NCI-H1105 (cell line): ENCODE measurements at regions not wholly inside any gene's neighbourhood (a gene's known extent, or its start where the extent isn't known, plus 50 kb on each side); places are given as distances from the start of the nearest gene placed in this dataset.
A peak's percentile ranks its signal among the peaks of the same experiment; 100 is the strongest.
"Not testable (repeated sequence)": the region's sequence is repeated elsewhere in the genome, so short reads cannot be mapped to it uniquely, and the experiment has no call there.

Experiments
- DNase-seq: peaks from one replicate; lab custom pipeline; 2025; lab: John Stamatoyannopoulos, UW

GRCh38 chr18:23311351-23312121 lies 141.6 kb upstream of the RIOK3 start:
- DNase-seq, result no peak

- no peak for DNase-seq
Observed at GRCh38 chr18:23313379-23313778, 139.7 kb upstream of the RIOK3 start.

- no peak for DNase-seq
Observed at GRCh38 chr18:23314672-23315071, 138.4 kb upstream of the RIOK3 start.

DNA sequence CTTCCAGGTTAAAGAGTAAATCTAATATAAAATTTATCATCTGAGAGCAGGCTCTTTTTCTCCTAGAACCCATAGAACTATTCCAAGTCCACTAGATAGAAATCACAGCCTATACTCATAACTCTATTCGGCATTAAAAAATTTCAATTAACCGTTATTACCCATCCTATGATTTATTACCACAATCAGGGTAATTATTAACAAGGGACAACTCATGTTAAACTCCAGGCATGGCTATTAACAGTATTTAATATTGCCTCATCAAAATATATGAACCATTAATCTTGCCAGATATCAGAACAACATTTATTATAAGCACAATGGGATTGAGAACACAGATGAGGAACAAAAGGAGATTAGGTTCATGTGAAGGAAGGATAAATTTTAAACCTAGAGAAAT lies 136.8 kb upstream of the RIOK3 start:
- no peak for DNase-seq

GRCh38 chr18:23316988-23317387 lies 136.1 kb upstream of the RIOK3 start:
- no peak for DNase-seq

GRCh38 chr18:23317975-23318675 lies 135.0 kb upstream of the RIOK3 start:
- no peak for DNase-seq

- no peak for DNase-seq
Observed at GRCh38 chr18:23320709-23321236, 132.3 kb upstream of the RIOK3 start.

DNA sequence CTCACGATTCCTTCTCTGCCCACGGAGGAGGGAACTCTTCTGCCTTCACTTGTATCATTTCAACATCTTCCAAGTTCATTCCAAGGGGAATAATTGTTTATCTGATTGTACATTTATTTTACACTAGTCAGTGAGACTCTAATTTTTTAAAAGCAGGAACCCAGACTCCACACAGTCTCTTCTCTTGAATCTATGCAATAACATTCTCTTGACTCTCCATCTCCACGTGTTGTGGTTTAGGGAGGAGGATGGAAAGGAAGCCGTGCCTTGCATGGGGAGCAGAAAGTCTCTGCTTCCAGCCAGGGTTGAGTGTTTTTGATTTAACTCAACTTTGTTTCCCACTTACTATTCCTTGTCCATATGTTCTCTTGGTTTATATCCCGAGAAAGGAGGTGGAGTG lies 131.1 kb upstream of the RIOK3 start:
- no peak for DNase-seq

DNA sequence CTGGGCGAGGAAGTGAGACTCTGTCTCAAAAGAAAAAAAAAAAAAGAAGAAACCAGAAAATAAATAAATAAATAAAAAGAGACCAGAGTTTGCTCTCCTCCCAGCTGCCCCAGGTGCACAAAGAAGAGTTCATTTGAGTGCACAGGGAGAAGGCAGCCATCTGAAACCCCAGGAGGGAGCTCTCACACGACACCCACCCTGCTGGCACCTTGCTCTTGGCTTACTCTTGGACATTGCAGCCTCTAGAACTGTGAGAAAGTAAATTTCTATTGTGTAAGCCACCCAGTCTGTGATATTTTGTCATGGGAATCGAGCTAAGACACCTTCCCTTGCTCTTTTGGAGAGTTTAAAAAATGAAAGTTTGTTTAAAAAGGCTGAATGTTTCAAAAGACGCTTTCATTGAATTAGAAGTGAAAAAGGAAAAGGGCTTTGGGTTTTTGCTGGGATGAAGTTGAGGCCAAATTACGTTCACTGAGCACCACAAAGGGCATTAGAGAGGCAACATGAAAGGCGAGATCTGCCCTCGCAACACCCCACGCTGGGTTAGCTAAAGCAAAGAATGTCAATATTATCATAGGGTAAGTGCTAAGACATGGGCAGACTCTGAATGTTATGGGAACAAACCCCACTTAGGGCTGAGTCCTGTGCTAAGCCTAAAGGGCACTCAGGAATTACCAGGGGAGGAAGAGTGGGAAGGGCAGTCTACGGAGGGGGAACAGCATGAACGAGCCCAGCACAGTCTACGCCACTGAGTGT lies 128.9 kb upstream of the RIOK3 start:
- no peak for DNase-seq

GRCh38 chr18:23324861-23325260 lies 128.2 kb upstream of the RIOK3 start:
- no peak for DNase-seq

DNA sequence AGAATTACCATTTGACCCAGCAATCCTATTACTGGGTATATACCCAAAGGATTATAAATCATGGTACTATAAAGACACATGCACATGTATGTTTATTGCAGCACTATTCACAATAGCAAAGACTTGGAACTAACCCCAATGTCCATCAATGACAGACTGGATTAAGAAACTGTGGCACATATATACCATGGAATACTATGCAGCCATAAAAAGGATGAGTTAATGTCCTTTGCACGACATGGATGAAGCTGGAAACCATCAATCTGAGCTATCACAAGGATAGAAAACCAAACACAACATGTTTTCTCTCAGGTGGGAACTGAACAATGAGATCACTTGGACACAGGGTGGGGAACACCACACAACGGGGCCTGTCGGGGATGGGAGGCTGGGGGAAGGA lies 123.4 kb upstream of the RIOK3 start:
- not testable (repeated sequence) for DNase-seq

GRCh38 chr18:23330423-23330822 lies 122.7 kb upstream of the RIOK3 start:
- no peak for DNase-seq

GRCh38 chr18:23331091-23331920 lies 121.8 kb upstream of the RIOK3 start:
- DNase-seq, result no peak

DNA sequence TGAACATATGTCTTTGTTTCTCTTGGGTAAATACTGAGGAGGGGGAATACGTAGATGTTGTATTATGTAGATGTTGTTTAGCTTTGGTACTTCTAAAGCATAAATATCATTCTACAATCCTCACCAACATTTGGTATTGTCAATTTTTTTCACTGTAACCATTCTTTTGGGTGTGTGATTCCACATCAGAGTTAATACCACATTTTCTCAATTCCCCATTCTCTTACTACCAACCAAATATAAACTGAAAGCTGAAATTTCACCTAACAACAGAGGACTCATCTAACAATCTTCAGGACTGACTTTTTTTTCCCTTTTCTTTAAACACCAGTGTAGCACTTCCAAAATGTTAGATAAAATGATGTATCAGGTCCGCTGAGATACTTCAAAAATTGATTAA lies 120.7 kb upstream of the RIOK3 start:
- no peak for DNase-seq

DNA sequence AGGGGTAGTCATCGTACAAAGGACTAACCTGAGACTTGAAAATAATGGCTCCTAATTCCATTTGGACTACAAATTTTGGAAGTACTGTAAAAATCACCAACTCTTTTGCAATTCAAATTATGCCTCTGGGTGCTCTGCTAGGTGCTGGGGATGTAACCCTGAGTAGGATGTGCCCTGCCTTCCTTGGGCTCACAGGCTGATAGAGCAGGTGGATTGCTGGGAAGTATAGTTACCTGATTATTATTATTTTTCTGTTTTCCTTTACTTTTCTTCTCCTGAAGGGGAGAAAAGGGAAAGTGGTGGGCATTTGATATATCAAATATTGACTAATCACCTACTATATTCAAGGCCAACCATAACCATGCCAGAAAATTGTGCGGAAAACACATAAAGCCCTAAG lies 119.3 kb upstream of the RIOK3 start:
- no peak for DNase-seq

DNA sequence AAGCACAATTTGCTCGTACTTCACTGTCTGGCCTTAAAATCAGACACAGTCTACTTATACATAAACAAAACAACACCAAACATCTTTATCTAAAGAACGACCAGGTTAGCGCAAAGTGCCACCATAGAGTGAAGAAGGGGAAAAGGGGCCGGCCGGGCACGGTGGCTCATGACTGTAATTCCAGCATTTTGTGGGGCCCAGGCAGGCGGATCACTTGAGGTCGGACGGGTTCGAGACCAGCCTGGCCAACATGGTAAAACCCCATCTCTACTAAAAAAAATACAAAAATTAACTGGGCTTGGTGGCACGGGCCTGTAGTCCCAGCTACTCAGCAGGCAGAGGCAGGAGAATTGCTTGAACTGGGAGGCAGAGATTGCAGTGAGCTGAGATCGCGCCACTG lies 118.5 kb upstream of the RIOK3 start:
- no peak for DNase-seq

- DNase-seq, result no peak
Observed at GRCh38 chr18:23336101-23336500, 117.0 kb upstream of the RIOK3 start.

- peak; percentile 74 for DNase-seq
Observed at GRCh38 chr18:23337599-23338444, 115.3 kb upstream of the RIOK3 start.

DNA sequence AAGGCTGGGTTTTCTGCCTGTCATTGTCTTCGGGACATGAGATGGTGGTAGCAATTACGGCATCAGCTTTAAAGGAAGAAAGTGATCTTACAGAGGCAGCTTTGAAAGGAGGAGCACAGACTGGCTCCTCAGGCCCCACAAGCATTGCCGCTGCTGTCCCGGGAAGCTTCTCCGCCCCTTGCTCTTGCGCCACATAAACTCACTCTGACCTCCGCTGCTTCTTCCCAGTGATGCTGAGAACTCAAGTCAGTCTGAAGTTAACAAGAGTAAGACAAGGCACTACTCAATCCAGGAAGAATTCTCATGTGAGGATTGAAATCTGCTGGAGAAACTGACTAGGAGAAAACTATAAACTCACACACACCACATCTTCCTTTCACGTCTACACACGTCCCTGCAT lies 112.4 kb upstream of the RIOK3 start:
- DNase-seq, result no peak

- no peak for DNase-seq
Observed at GRCh38 chr18:23341383-23341782, 111.7 kb upstream of the RIOK3 start.

- no peak for DNase-seq
Observed at GRCh38 chr18:23341983-23342382, 111.1 kb upstream of the RIOK3 start.
